ENCODE measurements at regions not wholly inside any gene's neighbourhood (a gene's known extent, or its start where the extent isn't known, plus 50 kb on each side); places are given as distances from the start of the nearest gene placed in this dataset.

GRCh38 chrX:45664727-45665290, 464.1 kb upstream of the DIPK2B start:
- TF ChIP-seq CTCF (IDR thresholded peaks at IDR 0.05) = no peak
- no peaks in the 10 kb centered on the region for H3K36me3 Mint-ChIP-seq (ENCODE audit: unreplicated experiment)

GRCh38 chrX:45660477-45660876, 459.8 kb upstream of the DIPK2B start:
- Mint-ChIP-seq H3K9me3 (ENCODE audit: unreplicated experiment) (peaks cover 20% of the 10 kb centered on the region), H3K27ac (ENCODE audit: unreplicated experiment) (no peak overlapping the region), H3K4me1 (ENCODE audit: unreplicated experiment) (no peaks in the 10 kb centered on the region), H3K4me3 (ENCODE audit: unreplicated experiment) (no peak overlapping the region), H3K27me3 (ENCODE audit: unreplicated experiment) (no peaks in the 10 kb centered on the region), H3K36me3 (ENCODE audit: unreplicated experiment) (no peaks in the 10 kb centered on the region)
- no peak for DNase-seq (ENCODE audit: extremely low spot score, unreplicated experiment)
- TF ChIP-seq CTCF (IDR thresholded peaks at IDR 0.05) = no peak

More at GRCh38 chrX:45664727-45665290, 464.1 kb upstream of the DIPK2B start:
- DNase-seq (ENCODE audit: extremely low spot score, unreplicated experiment) = no peak
- Mint-ChIP-seq H3K27ac (ENCODE audit: unreplicated experiment) (no peak overlapping the region), H3K9me3 (ENCODE audit: unreplicated experiment) (peaks cover 3% of the 10 kb centered on the region), H3K4me1 (ENCODE audit: unreplicated experiment) (peaks cover 5% of the 10 kb centered on the region), H3K27me3 (ENCODE audit: unreplicated experiment) (no peaks in the 10 kb centered on the region), H3K4me3 (ENCODE audit: unreplicated experiment) (no peak overlapping the region)

GRCh38 chrX:45633419-45633818, 432.7 kb upstream of the DIPK2B start:
- Mint-ChIP-seq H3K27ac (ENCODE audit: unreplicated experiment) (no peak overlapping the region), H3K4me3 (ENCODE audit: unreplicated experiment) (no peak overlapping the region), H3K27me3 (ENCODE audit: unreplicated experiment) (no peaks in the 10 kb centered on the region), H3K36me3 (ENCODE audit: unreplicated experiment) (no peaks in the 10 kb centered on the region), H3K9me3 (ENCODE audit: unreplicated experiment) (peaks cover 14% of the 10 kb centered on the region), H3K4me1 (ENCODE audit: unreplicated experiment) (peaks cover 3% of the 10 kb centered on the region)
- no peak for DNase-seq (ENCODE audit: extremely low spot score, unreplicated experiment)
- no peak for TF ChIP-seq CTCF (IDR thresholded peaks at IDR 0.05)

GRCh38 chrX:45632506-45632905, 431.8 kb upstream of the DIPK2B start:
- H3K9me3 Mint-ChIP-seq (ENCODE audit: unreplicated experiment) = peaks cover 14% of the 10 kb centered on the region
- no peak overlapping the region for H3K4me3 Mint-ChIP-seq (ENCODE audit: unreplicated experiment)
- DNase-seq (ENCODE audit: extremely low spot score, unreplicated experiment) = no peak
- no peaks in the 10 kb centered on the region for H3K27me3 Mint-ChIP-seq (ENCODE audit: unreplicated experiment)
- no peak for TF ChIP-seq CTCF (IDR thresholded peaks at IDR 0.05)
- H3K27ac Mint-ChIP-seq (ENCODE audit: unreplicated experiment) = no peak overlapping the region
- H3K4me1 Mint-ChIP-seq (ENCODE audit: unreplicated experiment) = peaks cover 9% of the 10 kb centered on the region
- no peaks in the 10 kb centered on the region for H3K36me3 Mint-ChIP-seq (ENCODE audit: unreplicated experiment)

- H3K27me3 Mint-ChIP-seq (ENCODE audit: unreplicated experiment) = no peaks in the 10 kb centered on the region
- no peak for TF ChIP-seq CTCF (IDR thresholded peaks at IDR 0.05)
- DNase-seq (ENCODE audit: extremely low spot score, unreplicated experiment) = no peak
- peaks cover 10% of the 10 kb centered on the region for H3K4me1 Mint-ChIP-seq (ENCODE audit: unreplicated experiment)
- peaks cover 17% of the 10 kb centered on the region for H3K9me3 Mint-ChIP-seq (ENCODE audit: unreplicated experiment)
- no peak overlapping the region for H3K4me3 Mint-ChIP-seq (ENCODE audit: unreplicated experiment)
- peaks cover 3% of the 10 kb centered on the region for H3K36me3 Mint-ChIP-seq (ENCODE audit: unreplicated experiment)
- H3K27ac Mint-ChIP-seq (ENCODE audit: unreplicated experiment) = no peak overlapping the region
These were observed 429.4 kb upstream of the DIPK2B start for GRCh38 chrX:45630078-45630477.
